ENCODE measurements at regions not wholly inside any gene's neighbourhood (a gene's known extent, or its start where the extent isn't known, plus 50 kb on each side); places are given as distances from the start of the nearest gene placed in this dataset.

DNA sequence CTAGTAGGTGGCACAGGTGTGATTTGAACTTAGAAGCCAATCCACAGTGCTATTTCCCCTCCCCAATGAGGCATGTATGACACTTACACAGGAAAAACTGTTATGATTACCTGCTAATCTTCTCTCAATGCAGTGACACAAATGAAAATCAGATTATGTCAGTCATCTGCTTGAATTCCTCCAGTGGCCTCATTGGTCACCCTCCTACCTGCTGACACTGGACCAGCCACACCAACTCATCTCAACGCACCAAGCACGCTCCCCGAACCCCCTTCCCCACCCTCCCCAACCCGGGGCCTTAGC, 82.2 kb upstream of the SEC11C start:
- no peak for ATAC-seq
- H3K9me3 ChIP-seq, result no peaks in the 10 kb centered on the region
- H3K4me3 ChIP-seq, result no peak overlapping the region
- TF ChIP-seq CTCF (IDR thresholded peaks at IDR 0.05), result no peak
- TF ChIP-seq POLR2A (IDR thresholded peaks at IDR 0.05), result no peak
- H3K4me1 ChIP-seq, result peaks cover 12% of the 10 kb centered on the region
- H3K36me3 ChIP-seq (replicated peaks in 1 of 2; ENCODE audit: insufficient read depth in 1 of 2, low read depth in 2 of 2), result no peaks in the 10 kb centered on the region
- no peak overlapping the region for H3K27ac ChIP-seq
- intact Hi-C loops (cut with DNase I), result no loop called here
- no peaks in the 10 kb centered on the region for H3K27me3 ChIP-seq
- 79 to 81% methylated on average over 4 of the region's 4 CpGs for WGBS, 2 donors
- DNase-seq, result no peak

DNA sequence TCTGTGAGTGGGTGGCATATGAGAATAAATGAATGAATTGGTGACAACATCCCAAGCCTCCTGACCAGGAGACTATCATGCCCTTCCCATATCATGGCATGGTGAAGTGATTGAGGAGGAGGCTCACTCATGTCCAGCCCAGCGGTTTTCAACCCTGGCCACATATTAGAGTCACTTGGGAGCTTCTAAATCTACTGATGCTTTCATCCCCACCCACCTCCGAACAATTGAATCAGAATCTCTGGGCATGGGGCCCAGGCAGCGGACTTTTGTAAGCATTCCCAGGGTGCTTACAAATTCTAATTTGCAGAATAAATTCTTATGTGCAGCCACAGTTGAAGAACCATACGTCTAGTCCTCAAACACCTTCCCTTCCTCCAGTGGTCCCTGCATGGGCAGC, 81.7 kb upstream of the SEC11C start:
- intact Hi-C loops (cut with DNase I), result no loop called here
- no peaks in the 10 kb centered on the region for H3K9me3 ChIP-seq
- no peak overlapping the region for H3K27ac ChIP-seq
- WGBS, 2 donors, result 65 to 72% methylated on average over 4 of the region's 4 CpGs
- TF ChIP-seq POLR2A (IDR thresholded peaks at IDR 0.05) (no peak), CTCF (IDR thresholded peaks at IDR 0.05) (no peak)
- no peaks in the 10 kb centered on the region for H3K36me3 ChIP-seq (replicated peaks in 1 of 2; ENCODE audit: insufficient read depth in 1 of 2, low read depth in 2 of 2)
- DNase-seq, result no peak
- H3K4me1 ChIP-seq, result peaks cover 7% of the 10 kb centered on the region
- H3K27me3 ChIP-seq, result no peaks in the 10 kb centered on the region
- no peak overlapping the region for H3K4me3 ChIP-seq
- ATAC-seq, result no peak

- Histone ChIP-seq H3K9me3 (no peaks in the 10 kb centered on the region), H3K4me3 (no peak overlapping the region), H3K36me3 (replicated peaks in 1 of 2; ENCODE audit: insufficient read depth in 1 of 2, low read depth in 2 of 2) (no peaks in the 10 kb centered on the region), H3K27ac (no peak overlapping the region), H3K27me3 (no peaks in the 10 kb centered on the region), H3K4me1 (no peaks in the 10 kb centered on the region)
- intact Hi-C loops (cut with DNase I), result no loop called here
- ATAC-seq (no peak), DNase-seq (no peak)
- no peak for TF ChIP-seq POLR2A (IDR thresholded peaks at IDR 0.05)
- TF ChIP-seq CTCF (IDR thresholded peaks at IDR 0.05), result no peak
- WGBS, 2 donors, result 77 to 85% methylated on average over 4 of the region's 4 CpGs
Observed at GRCh38 chr18:59059140-59059539, 80.5 kb upstream of the SEC11C start.

- Histone ChIP-seq H3K4me3 (no peak overlapping the region), H3K4me1 (no peaks in the 10 kb centered on the region), H3K36me3 (replicated peaks in 1 of 2; ENCODE audit: insufficient read depth in 1 of 2, low read depth in 2 of 2) (no peaks in the 10 kb centered on the region), H3K27ac (no peak overlapping the region), H3K27me3 (no peaks in the 10 kb centered on the region), H3K9me3 (no peaks in the 10 kb centered on the region)
- intact Hi-C loops (cut with DNase I), result loop anchor here (5.0 kb wide), 1 partner anchor 278 kb away; no protein-coding TSS in a partner anchor
- 40 to 53% methylated on average over 3 of the region's 3 CpGs for WGBS, 2 donors
- TF ChIP-seq CTCF (IDR thresholded peaks at IDR 0.05), result no peak
- no peak for TF ChIP-seq POLR2A (IDR thresholded peaks at IDR 0.05)
- DNase-seq (no peak), ATAC-seq (no peak)
Observed at GRCh38 chr18:59060551-59060950, 79.1 kb upstream of the SEC11C start.

DNA sequence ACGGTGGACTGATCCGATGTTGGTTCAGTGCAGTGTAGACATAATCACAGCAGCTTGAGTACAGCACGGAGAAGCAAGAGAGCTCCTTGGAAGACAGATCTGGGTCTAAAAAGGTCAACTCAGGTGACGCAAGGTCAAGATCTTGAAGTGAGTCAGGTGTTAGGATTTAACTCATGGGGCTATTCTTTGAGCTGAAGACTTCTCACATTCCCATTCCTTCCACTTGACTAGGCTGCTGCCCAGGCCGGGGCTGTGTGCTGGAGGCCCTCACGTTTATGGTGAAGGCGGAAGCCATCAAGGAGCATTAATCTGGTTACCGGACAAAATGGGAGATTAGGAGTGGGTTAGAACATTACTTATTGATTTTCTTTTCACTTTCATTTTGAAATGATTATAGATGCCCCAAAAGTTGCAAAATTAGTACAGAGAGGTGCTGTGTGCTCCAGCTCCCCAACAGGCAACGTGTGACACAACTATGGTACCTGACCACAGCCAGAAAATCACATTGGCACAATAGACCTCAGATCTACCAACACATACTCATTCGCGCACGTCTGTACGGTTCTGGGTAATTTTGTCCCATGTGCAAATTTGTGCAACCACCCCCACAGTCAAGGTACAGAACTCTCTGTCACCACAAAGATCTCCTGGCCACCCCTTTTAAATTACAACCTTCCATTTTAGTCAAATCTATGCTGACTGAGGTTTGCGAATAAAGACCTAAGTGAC, 77.6 kb upstream of the SEC11C start:
- ATAC-seq (no peak), DNase-seq (no peak)
- Histone ChIP-seq H3K4me1 (no peaks in the 10 kb centered on the region), H3K36me3 (replicated peaks in 1 of 2; ENCODE audit: insufficient read depth in 1 of 2, low read depth in 2 of 2) (no peaks in the 10 kb centered on the region), H3K4me3 (no peak overlapping the region), H3K27ac (no peak overlapping the region), H3K9me3 (no peaks in the 10 kb centered on the region), H3K27me3 (no peaks in the 10 kb centered on the region)
- no peak for TF ChIP-seq POLR2A (IDR thresholded peaks at IDR 0.05)
- TF ChIP-seq CTCF (IDR thresholded peaks at IDR 0.05), result no peak
- WGBS, 2 donors, result 85 to 88% methylated on average over 14 of the region's 14 CpGs
- intact Hi-C loops (cut with DNase I), result loop anchor here (5.0 kb wide), 1 partner anchor 280 kb away; no protein-coding TSS in a partner anchor

All from body of pancreas (tissue), 4 donors.